SK-N-SH (cell line): ENCODE measurements at regions not wholly inside any gene's neighbourhood (a gene's known extent, or its start where the extent isn't known, plus 50 kb on each side); places are given as distances from the start of the nearest gene placed in this dataset.

ENCODE experiments used
- CTCF ChIA-PET: fragments of 300-600, 350-600 bp; formaldehyde crosslinking; extraction: SDS; loops from one replicate; lab custom pipeline; 2021; lab: Yijun Ruan, JAX
- POLR2A ChIA-PET: fragments of 350-600 bp; sonication (Branson Sonifier 250); formaldehyde crosslinking; extraction: SDS; loops from one replicate; lab custom pipeline; 2020; ENCODE audit warnings: antibody characterized with exemption, inconsistent platforms; lab: Yijun Ruan, JAX
- DNase-seq: peaks from one replicate; pipeline ENCODE4 v3.0.0; 2012
- H2AFZ ChIP-seq: fragments of 200-600 bp; sonication (generic); 2 replicates; pipeline ENCODE4 v1.8.1; 2016; ENCODE audit warnings: antibody characterized with exemption, mild to moderate bottlenecking, low read depth
- H3F3A ChIP-seq: fragments of 200-600 bp; sonication (generic); replicated peaks from 2 replicates; pipeline ENCODE3; 2016; ENCODE audit warnings: antibody characterized with exemption, mild to moderate bottlenecking; ENCODE audit not compliant: insufficient read depth
- H3K27ac ChIP-seq, 2 experiments: fragments of 200-500 bp in 1 of 2; fragments of 200-600 bp in 1 of 2; sonication (Bioruptor generic) in 1 of 2; sonication (generic), shearing (Covaris generic) in 1 of 2; 2 replicates each; pipeline versions ENCODE4 v1.5.1 to v1.6.1; 2014 to 2016; ENCODE audit warnings: low read depth in 2 of 2, inconsistent platforms in 1 of 2, low read length in 1 of 2, mild to moderate bottlenecking in 1 of 2, mixed read lengths in 1 of 2
- H3K27me3 ChIP-seq: fragments of 200-600 bp; sonication (generic), shearing (Covaris generic); 2 replicates; pipeline ENCODE4 v1.6.1; 2016; ENCODE audit warnings: mixed run types; ENCODE audit not compliant: insufficient read depth
- H3K36me3 ChIP-seq, 2 experiments: fragments of 200-500 bp in 1 of 2; fragments of 200-600 bp in 1 of 2; sonication (Bioruptor generic) in 1 of 2; sonication (generic) in 1 of 2; replicated peaks in 1 of 2; 2 replicates each; pipeline versions ENCODE3 to v1.5.1; 2014 to 2016; ENCODE audit warnings: low read length in 1 of 2, mild to moderate bottlenecking in 1 of 2; ENCODE audit not compliant: insufficient read depth in 2 of 2, control insufficient read depth in 1 of 2
- H3K4me1 ChIP-seq, 2 experiments: fragments of 200-500 bp in 1 of 2; fragments of 200-600 bp in 1 of 2; sonication (Bioruptor generic) in 1 of 2; sonication (generic), shearing (Covaris generic) in 1 of 2; 2 replicates each; pipeline versions ENCODE4 v1.5.1 to v1.6.1; 2014 to 2016; ENCODE audit warnings: low read depth in 1 of 2, low read length in 1 of 2, mixed run types in 1 of 2; ENCODE audit not compliant: insufficient read depth in 2 of 2, control insufficient read depth in 1 of 2
- H3K4me2 ChIP-seq: fragments of 200-600 bp; sonication (generic), shearing (Covaris generic); 2 replicates; pipeline ENCODE4 v1.6.1; 2017; ENCODE audit warnings: mixed run types
- H3K4me3 ChIP-seq, 2 experiments: fragments of 200-500 bp in 1 of 2; fragments of 200-600 bp in 1 of 2; sonication (Bioruptor generic) in 1 of 2; sonication (generic), shearing (Covaris generic) in 1 of 2; 2 replicates each; pipeline versions ENCODE4 v1.5.1 to v1.8.1; 2014 to 2016; ENCODE audit warnings: low read depth in 2 of 2, inconsistent platforms in 1 of 2, low read length in 1 of 2, mild to moderate bottlenecking in 1 of 2, mixed read lengths in 1 of 2, moderate library complexity in 1 of 2
- H3K79me2 ChIP-seq: fragments of 200-600 bp; sonication (generic); 2 replicates; pipeline ENCODE4 v1.8.1; 2017; ENCODE audit warnings: mild to moderate bottlenecking; ENCODE audit not compliant: insufficient read depth
- H3K9ac ChIP-seq: fragments of 200-600 bp; sonication (generic); 2 replicates; pipeline ENCODE4 v1.6.1; 2017; ENCODE audit warnings: mixed run types
- H3K9me2 ChIP-seq: fragments of 200-600 bp; sonication (generic); 2 replicates; pipeline ENCODE4 v1.6.1; 2017; ENCODE audit warnings: mixed run types
- H3K9me3 ChIP-seq: fragments of 200-600 bp; sonication (generic); 2 replicates; pipeline ENCODE4 v1.6.1; 2017; ENCODE audit warnings: mixed run types, mild to moderate bottlenecking, moderate library complexity
- H4K20me1 ChIP-seq: fragments of 200-600 bp; sonication (generic); 2 replicates; pipeline ENCODE4 v1.6.1; 2017; ENCODE audit warnings: mild to moderate bottlenecking, mixed run types; ENCODE audit not compliant: insufficient read depth
- EZH2phosphoT487 ChIP-seq: fragments of 200-600 bp; sonication (generic); IDR thresholded peaks from 2 replicates; pipeline ENCODE4 v1.6.1; 2017; ENCODE audit warnings: low read depth, mixed run types, mild to moderate bottlenecking, antibody characterized with exemption, moderate library complexity, borderline replicate concordance
- FOSL2 ChIP-seq: IDR thresholded peaks from 2 replicates; pipeline ENCODE4 v1.4.0; 2012; ENCODE audit warnings: low read depth, mild to moderate bottlenecking, moderate library complexity, borderline replicate concordance
- FOXJ3 ChIP-seq: sonication (generic); formaldehyde crosslinking; IDR thresholded peaks from 2 replicates; pipeline ENCODE4 v1.5.1; 2020; ENCODE audit warnings: mild to moderate bottlenecking, missing genetic modification reagents
- FOXM1 ChIP-seq: IDR thresholded peaks from 2 replicates; pipeline ENCODE4 v1.4.0; 2012; ENCODE audit warnings: low read depth, mild to moderate bottlenecking
- GABPA ChIP-seq: IDR thresholded peaks from 2 replicates; pipeline ENCODE4 v1.4.0; 2012; ENCODE audit warnings: low read depth, mild to moderate bottlenecking
- GATA2 ChIP-seq: sonication (generic); formaldehyde crosslinking; IDR thresholded peaks from 2 replicates; pipeline ENCODE4 v1.5.0; 2020; ENCODE audit warnings: mild to moderate bottlenecking, missing genetic modification reagents
- JUND ChIP-seq: IDR thresholded peaks from 2 replicates; pipeline ENCODE4 v1.4.0; 2012
- MEF2A ChIP-seq: IDR thresholded peaks from 2 replicates; pipeline ENCODE4 v1.4.0; 2012; ENCODE audit warnings: low read depth, borderline replicate concordance
- MXI1 ChIP-seq: IDR thresholded peaks from 2 replicates; pipeline ENCODE4 v1.6.1; 2012; ENCODE audit warnings: mild to moderate bottlenecking, low read depth, low read length, improper control_type of control experiment
- NFIC ChIP-seq: IDR thresholded peaks from 2 replicates; pipeline ENCODE4 v1.4.0; 2012; ENCODE audit warnings: borderline replicate concordance
- POLR2AphosphoS5 ChIP-seq: IDR thresholded peaks from 2 replicates; pipeline ENCODE4 v1.6.1; 2012; ENCODE audit warnings: low read depth, low read length
- RAD21 ChIP-seq: IDR thresholded peaks from 2 replicates; pipeline ENCODE4 v1.6.1; 2012; ENCODE audit warnings: mild to moderate bottlenecking, low read length
- RFX5 ChIP-seq: IDR thresholded peaks from 2 replicates; pipeline ENCODE4 v1.6.1; 2012; ENCODE audit warnings: mild to moderate bottlenecking, improper control_type of control experiment, low read length
- SIN3A ChIP-seq: IDR thresholded peaks from 2 replicates; pipeline ENCODE4 v1.6.1; 2012; ENCODE audit warnings: low read depth, mild to moderate bottlenecking, low read length, moderate library complexity, borderline replicate concordance
- TCF12 ChIP-seq: IDR thresholded peaks from 2 replicates; pipeline ENCODE4 v1.4.0; 2012
- WGBS: methylation state at CpG from one replicate; pipeline ENCODE4 v1.1.6; 2017; ENCODE audit warnings: low lambda C conversion rate; 5-methylcytosine and 5-hydroxymethylcytosine counted together
- TF ChIP-seq, protein P1 (sequence below): IDR thresholded peaks from 2 replicates; pipeline ENCODE4 v1.4.0; 2012; ENCODE audit warnings: low read depth
- TF ChIP-seq, protein P2 (sequence below): fragments of 150-350 bp; IDR thresholded peaks from 2 replicates; pipeline ENCODE4 v1.6.1; 2016; ENCODE audit warnings: mild to moderate bottlenecking, low read depth, low read length
- TF ChIP-seq, protein P3 (sequence below): IDR thresholded peaks from 2 replicates; pipeline ENCODE4 v1.6.1; 2012; ENCODE audit warnings: mild to moderate bottlenecking, low read depth, low read length, moderate library complexity
- TF ChIP-seq, protein P4 (sequence below): fragments of 200-600 bp; sonication (generic); IDR thresholded peaks from 2 replicates; pipeline ENCODE4 v1.6.1; 2017; ENCODE audit warnings: antibody characterized with exemption, mild to moderate bottlenecking, moderate library complexity
- TF ChIP-seq, protein P5 (sequence below): fragments of 150-350 bp; IDR thresholded peaks from 2 replicates; pipeline ENCODE4 v1.6.1; 2017; ENCODE audit warnings: antibody characterized with exemption, low read length, low read depth, borderline replicate concordance

DNA sequence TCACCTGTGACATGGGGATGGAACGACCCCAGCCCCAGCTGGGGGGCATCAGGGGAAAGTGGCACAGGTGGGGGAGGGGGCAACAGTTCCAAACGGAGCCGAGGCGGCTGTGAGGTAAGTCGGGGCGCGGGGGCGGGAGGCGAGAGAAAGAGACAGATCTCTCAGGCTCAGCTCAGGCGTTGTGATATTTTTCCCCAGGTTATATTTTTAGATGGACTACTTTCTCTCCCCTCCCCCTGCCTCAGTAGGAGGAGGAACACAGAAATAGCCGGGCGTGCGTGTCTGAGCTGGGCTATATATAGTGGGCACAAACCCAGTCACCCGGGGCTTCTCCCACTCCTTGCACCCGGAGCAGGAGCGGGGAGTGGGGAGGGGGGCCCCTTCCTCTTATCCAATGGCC is 91.0 kb upstream of the LINGO1 start:
- Histone ChIP-seq H4K20me1 (no peaks in the 10 kb centered on the region), H3K27ac (no peak overlapping the region), H3K9me3 (no peaks in the 10 kb centered on the region), H3K27me3 (peaks cover 2% of the 10 kb centered on the region; the same call in 1 of the 2 replicates), H3K4me3 (no peak overlapping the region), H3K4me2 (no peak overlapping the region), H3K79me2 (no peaks in the 10 kb centered on the region), H3K9me2 (no peaks in the 10 kb centered on the region), H3K36me3 (no peaks in the 10 kb centered on the region), H2AFZ (no peak overlapping the region), H3K9ac (no peak overlapping the region), H3K4me1 (peaks cover 0 to 8% of the 10 kb centered on the region in 2 experiments; a peak in 1 of 4 replicates), H3F3A (no peaks in the 10 kb centered on the region)
- WGBS: 72% methylated on average over 16 of the region's 16 CpGs
- TF ChIP-seq, protein P1, sequence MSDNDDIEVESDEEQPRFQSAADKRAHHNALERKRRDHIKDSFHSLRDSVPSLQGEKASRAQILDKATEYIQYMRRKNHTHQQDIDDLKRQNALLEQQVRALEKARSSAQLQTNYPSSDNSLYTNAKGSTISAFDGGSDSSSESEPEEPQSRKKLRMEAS: no peak
- no peak for TF ChIP-seq MEF2A
- no peak for TF ChIP-seq RFX5
- TF ChIP-seq MXI1: no peak
- no peak for TF ChIP-seq RAD21
- no peak for TF ChIP-seq JUND
- no peak for TF ChIP-seq FOXJ3 (CRISPR knock-in tag)
- TF ChIP-seq, protein P2, sequence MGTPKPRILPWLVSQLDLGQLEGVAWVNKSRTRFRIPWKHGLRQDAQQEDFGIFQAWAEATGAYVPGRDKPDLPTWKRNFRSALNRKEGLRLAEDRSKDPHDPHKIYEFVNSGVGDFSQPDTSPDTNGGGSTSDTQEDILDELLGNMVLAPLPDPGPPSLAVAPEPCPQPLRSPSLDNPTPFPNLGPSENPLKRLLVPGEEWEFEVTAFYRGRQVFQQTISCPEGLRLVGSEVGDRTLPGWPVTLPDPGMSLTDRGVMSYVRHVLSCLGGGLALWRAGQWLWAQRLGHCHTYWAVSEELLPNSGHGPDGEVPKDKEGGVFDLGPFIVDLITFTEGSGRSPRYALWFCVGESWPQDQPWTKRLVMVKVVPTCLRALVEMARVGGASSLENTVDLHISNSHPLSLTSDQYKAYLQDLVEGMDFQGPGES: no peak
- DNase-seq: no peak
- ChIA-PET POLR2A (no interaction called here), CTCF (interaction anchor here (0.6 kb wide), 1 partner anchor 687 kb away, joined by 3 read pairs; no protein-coding TSS in a partner anchor)

DNA sequence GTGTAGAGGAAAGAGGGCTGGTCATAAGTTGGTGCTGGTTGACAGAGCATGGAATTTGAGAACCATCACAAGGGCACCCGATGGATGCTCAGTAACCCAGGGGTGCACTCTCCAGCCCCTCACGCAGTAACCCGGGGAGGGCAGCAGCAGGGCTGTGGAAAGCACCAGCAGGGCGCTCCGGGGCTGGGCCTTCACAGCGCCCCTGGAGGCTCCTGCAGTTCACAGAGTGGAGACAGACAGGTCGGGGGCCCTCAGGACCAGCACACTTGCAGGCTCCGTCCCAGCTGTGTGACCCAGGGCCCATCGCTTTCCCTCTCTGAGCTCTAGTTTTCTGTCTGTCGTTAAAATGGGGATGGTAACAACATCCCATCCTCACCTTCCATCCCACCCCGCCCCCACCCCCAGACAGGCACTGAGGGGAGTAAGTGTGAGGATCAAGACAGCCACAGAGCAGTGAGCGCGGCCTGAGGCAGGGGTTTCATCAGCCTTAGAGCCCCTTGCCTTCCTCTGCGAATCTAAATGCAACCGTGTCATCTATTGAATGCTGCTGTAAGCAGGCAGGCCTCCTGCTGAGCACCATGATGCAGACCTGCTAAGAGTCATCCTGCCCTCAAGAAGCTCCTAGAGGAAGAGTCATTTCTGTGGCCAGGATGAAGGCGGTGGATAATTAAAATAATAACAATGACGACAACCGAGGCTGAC is 90.2 kb upstream of the LINGO1 start:
- WGBS: 63% methylated on average over 13 of the region's 18 CpGs
- Histone ChIP-seq H2AFZ (no peak overlapping the region), H3K4me2 (no peak overlapping the region), H3K4me3 (no peak overlapping the region), H4K20me1 (no peaks in the 10 kb centered on the region), H3K36me3 (no peaks in the 10 kb centered on the region), H3K9ac (no peak overlapping the region), H3K9me3 (no peaks in the 10 kb centered on the region), H3K9me2 (no peaks in the 10 kb centered on the region), H3K79me2 (no peaks in the 10 kb centered on the region), H3K27me3 (no peaks in the 10 kb centered on the region; the same call in none of the 2 replicates), H3F3A (no peaks in the 10 kb centered on the region), H3K4me1 (peaks cover 0 to 5% of the 10 kb centered on the region in 2 experiments; a peak in 2 of 4 replicates), H3K27ac (no peak overlapping the region)
- ChIA-PET POLR2A (no interaction called here), CTCF (interaction anchor here (0.9 kb wide), 1 partner anchor 89 kb away, joined by 3 read pairs; no protein-coding TSS in a partner anchor)
- DNase-seq: no peak
- TF ChIP-seq, protein P3, sequence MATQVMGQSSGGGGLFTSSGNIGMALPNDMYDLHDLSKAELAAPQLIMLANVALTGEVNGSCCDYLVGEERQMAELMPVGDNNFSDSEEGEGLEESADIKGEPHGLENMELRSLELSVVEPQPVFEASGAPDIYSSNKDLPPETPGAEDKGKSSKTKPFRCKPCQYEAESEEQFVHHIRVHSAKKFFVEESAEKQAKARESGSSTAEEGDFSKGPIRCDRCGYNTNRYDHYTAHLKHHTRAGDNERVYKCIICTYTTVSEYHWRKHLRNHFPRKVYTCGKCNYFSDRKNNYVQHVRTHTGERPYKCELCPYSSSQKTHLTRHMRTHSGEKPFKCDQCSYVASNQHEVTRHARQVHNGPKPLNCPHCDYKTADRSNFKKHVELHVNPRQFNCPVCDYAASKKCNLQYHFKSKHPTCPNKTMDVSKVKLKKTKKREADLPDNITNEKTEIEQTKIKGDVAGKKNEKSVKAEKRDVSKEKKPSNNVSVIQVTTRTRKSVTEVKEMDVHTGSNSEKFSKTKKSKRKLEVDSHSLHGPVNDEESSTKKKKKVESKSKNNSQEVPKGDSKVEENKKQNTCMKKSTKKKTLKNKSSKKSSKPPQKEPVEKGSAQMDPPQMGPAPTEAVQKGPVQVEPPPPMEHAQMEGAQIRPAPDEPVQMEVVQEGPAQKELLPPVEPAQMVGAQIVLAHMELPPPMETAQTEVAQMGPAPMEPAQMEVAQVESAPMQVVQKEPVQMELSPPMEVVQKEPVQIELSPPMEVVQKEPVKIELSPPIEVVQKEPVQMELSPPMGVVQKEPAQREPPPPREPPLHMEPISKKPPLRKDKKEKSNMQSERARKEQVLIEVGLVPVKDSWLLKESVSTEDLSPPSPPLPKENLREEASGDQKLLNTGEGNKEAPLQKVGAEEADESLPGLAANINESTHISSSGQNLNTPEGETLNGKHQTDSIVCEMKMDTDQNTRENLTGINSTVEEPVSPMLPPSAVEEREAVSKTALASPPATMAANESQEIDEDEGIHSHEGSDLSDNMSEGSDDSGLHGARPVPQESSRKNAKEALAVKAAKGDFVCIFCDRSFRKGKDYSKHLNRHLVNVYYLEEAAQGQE: no peak
- TF ChIP-seq TCF12 (no peak), GATA2 (CRISPR knock-in tag) (no peak), NFIC (no peak), POLR2AphosphoS5 (no peak), MEF2A (no peak), FOXJ3 (CRISPR knock-in tag) (no peak), FOSL2 (no peak), FOXM1 (no peak), SIN3A (no peak), JUND (no peak), RFX5 (no peak), EZH2phosphoT487 (no peak), GABPA (no peak)
- TF ChIP-seq, protein P4, sequence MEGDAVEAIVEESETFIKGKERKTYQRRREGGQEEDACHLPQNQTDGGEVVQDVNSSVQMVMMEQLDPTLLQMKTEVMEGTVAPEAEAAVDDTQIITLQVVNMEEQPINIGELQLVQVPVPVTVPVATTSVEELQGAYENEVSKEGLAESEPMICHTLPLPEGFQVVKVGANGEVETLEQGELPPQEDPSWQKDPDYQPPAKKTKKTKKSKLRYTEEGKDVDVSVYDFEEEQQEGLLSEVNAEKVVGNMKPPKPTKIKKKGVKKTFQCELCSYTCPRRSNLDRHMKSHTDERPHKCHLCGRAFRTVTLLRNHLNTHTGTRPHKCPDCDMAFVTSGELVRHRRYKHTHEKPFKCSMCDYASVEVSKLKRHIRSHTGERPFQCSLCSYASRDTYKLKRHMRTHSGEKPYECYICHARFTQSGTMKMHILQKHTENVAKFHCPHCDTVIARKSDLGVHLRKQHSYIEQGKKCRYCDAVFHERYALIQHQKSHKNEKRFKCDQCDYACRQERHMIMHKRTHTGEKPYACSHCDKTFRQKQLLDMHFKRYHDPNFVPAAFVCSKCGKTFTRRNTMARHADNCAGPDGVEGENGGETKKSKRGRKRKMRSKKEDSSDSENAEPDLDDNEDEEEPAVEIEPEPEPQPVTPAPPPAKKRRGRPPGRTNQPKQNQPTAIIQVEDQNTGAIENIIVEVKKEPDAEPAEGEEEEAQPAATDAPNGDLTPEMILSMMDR: no peak
- TF ChIP-seq, protein P5, sequence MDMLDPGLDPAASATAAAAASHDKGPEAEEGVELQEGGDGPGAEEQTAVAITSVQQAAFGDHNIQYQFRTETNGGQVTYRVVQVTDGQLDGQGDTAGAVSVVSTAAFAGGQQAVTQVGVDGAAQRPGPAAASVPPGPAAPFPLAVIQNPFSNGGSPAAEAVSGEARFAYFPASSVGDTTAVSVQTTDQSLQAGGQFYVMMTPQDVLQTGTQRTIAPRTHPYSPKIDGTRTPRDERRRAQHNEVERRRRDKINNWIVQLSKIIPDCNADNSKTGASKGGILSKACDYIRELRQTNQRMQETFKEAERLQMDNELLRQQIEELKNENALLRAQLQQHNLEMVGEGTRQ: no peak
